Nephron (organoid): ENCODE measurements at regions not wholly inside any gene's neighbourhood (a gene's known extent, or its start where the extent isn't known, plus 50 kb on each side); places are given as distances from the start of the nearest gene placed in this dataset.
"Not testable (repeated sequence)": the region's sequence is repeated elsewhere in the genome, so short reads cannot be mapped to it uniquely, and the experiment has no call there.

Experiments
- H3K27ac Mint-ChIP-seq, 3 experiments: 2 replicates each; pipeline ENCODE4 v1.8.0; 2020; ENCODE audit warnings: mixed read lengths in 3 of 3, mild to moderate bottlenecking in 2 of 3, moderate library complexity in 1 of 3
- H3K27me3 Mint-ChIP-seq: 2 replicates; pipeline ENCODE4 v1.8.0; 2021; ENCODE audit warnings: low read depth, mild to moderate bottlenecking, moderate library complexity, mixed read lengths
- H3K36me3 Mint-ChIP-seq: 2 replicates; pipeline ENCODE4 v1.8.0; 2020; ENCODE audit warnings: low read depth, mixed read lengths
- H3K4me1 Mint-ChIP-seq: 2 replicates; pipeline ENCODE4 v1.8.0; 2020; ENCODE audit warnings: mixed read lengths
- H3K4me3 Mint-ChIP-seq, 3 experiments: 2 replicates each; pipeline ENCODE4 v1.8.0; 2020; ENCODE audit warnings: mild to moderate bottlenecking in 3 of 3, mixed read lengths in 3 of 3, moderate library complexity in 2 of 3
- H3K9me3 Mint-ChIP-seq: 2 replicates; pipeline ENCODE4 v1.8.0; 2020; ENCODE audit warnings: mixed read lengths
- TF ChIP-seq, protein P1 (sequence below), 3 experiments: fragments of 200-600 bp; sonication (generic); IDR thresholded peaks; one replicate each; pipeline ENCODE4 v1.5.0; 2021; ENCODE audit warnings: antibody characterized with exemption in 3 of 3; ENCODE audit not compliant: unreplicated experiment in 3 of 3

DNA sequence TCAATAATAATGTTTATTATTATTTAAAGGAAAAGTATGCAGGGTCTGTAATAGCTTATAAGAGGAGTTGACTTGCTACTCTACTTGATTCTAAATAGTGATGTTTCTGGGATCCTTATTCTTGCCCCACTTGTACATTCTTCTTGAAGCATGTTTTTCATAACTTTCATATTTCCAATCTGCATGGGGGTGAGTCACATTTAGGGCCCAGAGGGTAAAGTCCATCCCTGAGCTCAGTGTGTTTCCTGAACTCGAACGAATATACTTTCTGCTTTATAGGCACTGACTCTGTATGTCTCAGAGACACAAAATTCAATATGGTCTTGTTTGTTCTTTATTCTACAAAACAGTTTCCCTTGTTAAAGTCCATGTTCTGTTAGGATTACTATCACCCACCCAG lies 61.0 kb upstream of the SMIM30 start:
- no peak overlapping the region for H3K27ac Mint-ChIP-seq
- peaks cover 3% of the 10 kb centered on the region for H3K9me3 Mint-ChIP-seq
- no peak overlapping the region for H3K4me3 Mint-ChIP-seq
- H3K27me3 Mint-ChIP-seq, result no peaks in the 10 kb centered on the region
- no peaks in the 10 kb centered on the region for H3K4me1 Mint-ChIP-seq
- no peaks in the 10 kb centered on the region for H3K36me3 Mint-ChIP-seq
- TF ChIP-seq, protein P1, sequence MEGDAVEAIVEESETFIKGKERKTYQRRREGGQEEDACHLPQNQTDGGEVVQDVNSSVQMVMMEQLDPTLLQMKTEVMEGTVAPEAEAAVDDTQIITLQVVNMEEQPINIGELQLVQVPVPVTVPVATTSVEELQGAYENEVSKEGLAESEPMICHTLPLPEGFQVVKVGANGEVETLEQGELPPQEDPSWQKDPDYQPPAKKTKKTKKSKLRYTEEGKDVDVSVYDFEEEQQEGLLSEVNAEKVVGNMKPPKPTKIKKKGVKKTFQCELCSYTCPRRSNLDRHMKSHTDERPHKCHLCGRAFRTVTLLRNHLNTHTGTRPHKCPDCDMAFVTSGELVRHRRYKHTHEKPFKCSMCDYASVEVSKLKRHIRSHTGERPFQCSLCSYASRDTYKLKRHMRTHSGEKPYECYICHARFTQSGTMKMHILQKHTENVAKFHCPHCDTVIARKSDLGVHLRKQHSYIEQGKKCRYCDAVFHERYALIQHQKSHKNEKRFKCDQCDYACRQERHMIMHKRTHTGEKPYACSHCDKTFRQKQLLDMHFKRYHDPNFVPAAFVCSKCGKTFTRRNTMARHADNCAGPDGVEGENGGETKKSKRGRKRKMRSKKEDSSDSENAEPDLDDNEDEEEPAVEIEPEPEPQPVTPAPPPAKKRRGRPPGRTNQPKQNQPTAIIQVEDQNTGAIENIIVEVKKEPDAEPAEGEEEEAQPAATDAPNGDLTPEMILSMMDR (IDR thresholded peaks at IDR 0.05; ENCODE audit: unreplicated experiment in 3 of 3), result no peak

DNA sequence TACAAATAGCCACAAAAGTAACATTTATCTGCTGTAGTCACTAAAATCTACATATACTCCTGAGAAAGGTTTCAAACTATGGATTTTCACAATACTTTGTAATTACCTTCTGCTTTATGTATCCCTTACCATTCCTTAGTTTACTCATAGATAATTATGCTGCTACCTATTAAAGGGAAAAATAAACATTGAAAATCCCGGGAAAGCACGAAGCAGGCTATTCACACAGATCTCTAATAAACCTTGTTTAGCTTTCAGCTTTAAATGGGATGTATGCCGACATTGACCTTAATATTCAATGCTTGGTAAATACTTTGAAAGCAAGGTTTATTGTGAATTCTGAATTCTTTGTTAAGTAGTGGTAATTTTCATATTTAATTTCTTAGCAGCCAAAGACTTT lies 58.5 kb upstream of the SMIM30 start:
- Mint-ChIP-seq H3K4me3 (no peak overlapping the region), H3K36me3 (no peaks in the 10 kb centered on the region)
- TF ChIP-seq, protein P1 (IDR thresholded peaks at IDR 0.05; ENCODE audit: unreplicated experiment in 3 of 3), result no peak

DNA sequence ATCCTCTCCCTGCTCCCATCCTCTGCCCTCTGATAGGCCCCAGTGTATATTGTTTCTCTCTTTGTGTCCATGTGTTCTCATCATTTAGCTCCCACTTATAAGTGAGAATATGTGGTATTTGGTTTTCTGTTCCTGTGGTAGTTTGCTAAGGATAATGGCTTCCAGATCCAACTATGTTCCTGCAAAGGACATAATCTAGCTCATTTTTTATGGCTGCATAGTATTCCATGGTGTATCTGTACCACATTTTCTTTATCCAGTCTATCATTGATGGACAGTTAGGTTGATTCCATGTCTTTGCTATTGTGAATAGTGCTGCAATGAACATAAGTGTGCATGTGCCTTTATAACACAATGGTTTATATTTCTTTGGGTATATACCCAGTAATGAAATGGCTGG lies 57.8 kb upstream of the SMIM30 start:
- H3K27ac Mint-ChIP-seq, H3K4me1 Mint-ChIP-seq, H3K9me3 Mint-ChIP-seq, H3K4me3 Mint-ChIP-seq, H3K36me3 Mint-ChIP-seq, H3K27me3 Mint-ChIP-seq: not testable (repeated sequence)

More for the DNA sequence above, 58.5 kb upstream of the SMIM30 start:
- H3K27me3 Mint-ChIP-seq, result no peaks in the 10 kb centered on the region
- no peak overlapping the region for H3K27ac Mint-ChIP-seq
- H3K9me3 Mint-ChIP-seq, result peaks cover 3% of the 10 kb centered on the region
- no peaks in the 10 kb centered on the region for H3K4me1 Mint-ChIP-seq

- no peaks in the 10 kb centered on the region for H3K4me1 Mint-ChIP-seq
- peaks cover 3% of the 10 kb centered on the region for H3K9me3 Mint-ChIP-seq
- no peak overlapping the region for H3K27ac Mint-ChIP-seq
- TF ChIP-seq, protein P1 (IDR thresholded peaks at IDR 0.05; ENCODE audit: unreplicated experiment in 3 of 3), result no peak
- no peaks in the 10 kb centered on the region for H3K27me3 Mint-ChIP-seq
- H3K36me3 Mint-ChIP-seq, result no peaks in the 10 kb centered on the region
- no peak overlapping the region for H3K4me3 Mint-ChIP-seq
Observed at GRCh38 chr7:113175525-113176104, 57.3 kb upstream of the SMIM30 start.

DNA sequence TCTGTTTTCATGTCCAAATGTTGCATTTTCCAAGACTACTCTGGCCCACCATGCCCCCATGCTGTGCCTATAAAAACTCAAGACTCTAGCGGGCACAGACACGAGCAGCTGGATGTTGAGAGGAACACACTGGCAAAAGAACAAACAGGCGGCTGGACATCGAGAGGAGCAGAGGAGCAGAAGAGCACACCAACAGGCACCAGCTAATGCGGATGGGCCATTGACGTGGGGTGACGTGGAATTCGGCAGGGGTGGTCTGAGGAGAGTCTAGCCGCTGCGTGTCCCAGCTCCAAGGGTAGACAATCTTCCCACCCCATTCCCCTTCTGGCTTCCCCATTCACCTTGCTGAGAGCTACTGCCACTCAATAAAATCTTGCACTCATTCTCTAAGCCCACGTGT lies 54.4 kb upstream of the SMIM30 start:
- H3K27me3 Mint-ChIP-seq, result no peaks in the 10 kb centered on the region
- no peak overlapping the region for H3K4me3 Mint-ChIP-seq
- no peaks in the 10 kb centered on the region for H3K4me1 Mint-ChIP-seq
- peaks cover 3% of the 10 kb centered on the region for H3K9me3 Mint-ChIP-seq
- TF ChIP-seq, protein P1 (IDR thresholded peaks at IDR 0.05; ENCODE audit: unreplicated experiment in 3 of 3), result no peak
- H3K27ac Mint-ChIP-seq, result no peak overlapping the region
- H3K36me3 Mint-ChIP-seq, result no peaks in the 10 kb centered on the region

DNA sequence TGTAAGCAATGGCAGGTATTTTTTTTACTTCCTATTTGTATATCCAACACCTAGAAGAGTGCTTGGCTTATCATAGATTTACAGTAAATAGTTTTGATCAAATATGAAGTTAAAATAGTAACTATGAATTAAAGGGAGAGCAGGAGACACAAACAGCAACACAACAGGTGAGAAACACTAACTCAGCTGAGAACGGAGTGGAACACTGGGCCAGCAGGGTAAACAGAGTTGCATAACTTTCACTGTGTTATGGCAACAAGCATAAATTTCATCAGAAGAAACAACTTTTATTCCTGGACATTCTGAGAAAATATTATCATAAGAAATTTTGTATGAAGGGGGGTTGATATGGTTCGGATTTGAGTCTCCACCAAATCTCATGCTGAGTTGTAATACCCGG lies 52.2 kb upstream of the SMIM30 start:
- Mint-ChIP-seq H3K27me3 (peaks cover 5% of the 10 kb centered on the region), H3K27ac (no peak overlapping the region), H3K36me3 (no peaks in the 10 kb centered on the region), H3K9me3 (no peaks in the 10 kb centered on the region), H3K4me3 (no peak overlapping the region), H3K4me1 (no peaks in the 10 kb centered on the region)
- TF ChIP-seq, protein P1 (IDR thresholded peaks at IDR 0.05; ENCODE audit: unreplicated experiment in 3 of 3), result no peak
